A549 (cell line): ENCODE measurements at regions not wholly inside any gene's neighbourhood (a gene's known extent, or its start where the extent isn't known, plus 50 kb on each side); places are given as distances from the start of the nearest gene placed in this dataset.

ENCODE experiments used
- CTCF ChIP-seq: fragments of >200 bp; sonication (Bioruptor Twin); formaldehyde crosslinking; IDR thresholded peaks from 3 replicates; pipeline ENCODE4 v1.5.1; 2016
- EP300 ChIP-seq, 2 experiments: fragments of >200 bp; sonication (Bioruptor Twin); formaldehyde crosslinking; IDR thresholded peaks; 2 replicates in 1 of 2; 3 replicates in 1 of 2; pipeline ENCODE4 v1.6.1; 2016 to 2017
- HMGXB4 ChIP-seq: fragments of 250-450 bp; sonication (Bioruptor Pico); IDR thresholded peaks from 2 replicates; pipeline ENCODE4 v1.5.0; 2021; ENCODE audit warnings: mild to moderate bottlenecking, moderate library complexity, borderline replicate concordance
- RFX5 ChIP-seq: fragments of 450-650 bp; IDR thresholded peaks from 2 replicates; pipeline ENCODE4 v1.7.1; 2014; ENCODE audit warnings: antibody characterized with exemption, mild to moderate bottlenecking, moderate library complexity

GRCh38 chr12:91813701-91814100, 331.9 kb downstream of the BTG1 start:
- TF ChIP-seq CTCF = no peak
- no peak for TF ChIP-seq EP300 (IDR thresholded peaks at IDR 0.05)
- TF ChIP-seq RFX5 = no peak
- TF ChIP-seq HMGXB4 (CRISPR knock-in tag) = no peak
